Gastroesophageal sphincter (tissue), 4 donors: ENCODE measurements at regions not wholly inside any gene's neighbourhood (a gene's known extent, or its start where the extent isn't known, plus 50 kb on each side); places are given as distances from the start of the nearest gene placed in this dataset.
"Not testable (repeated sequence)": the region's sequence is repeated elsewhere in the genome, so short reads cannot be mapped to it uniquely, and the experiment has no call there.

Experiments
- ATAC-seq: fragments of 150-250 bp; one replicate; pipeline ENCODE4 v1.9.1; 2016; ENCODE audit warnings: mild to moderate bottlenecking, moderate library complexity
- H3K27ac ChIP-seq, 4 donors: fragments of 200-600 bp; sonication (generic) in 3 of 4; 1 replicate in 3 of 4; 2 replicates in 1 of 4; pipeline ENCODE4 v1.5.1; 2016 to 2019
- H3K27me3 ChIP-seq: fragments of 200-600 bp; sonication (generic); one replicate; pipeline ENCODE4 v1.5.1; 2019
- H3K36me3 ChIP-seq, 2 donors: fragments of 200-600 bp; sonication (generic); one replicate each; pipeline ENCODE4 v1.5.1; 2019; ENCODE audit warnings: control low read depth in 1 of 2
- H3K4me1 ChIP-seq, 3 donors: fragments of 200-600 bp; sonication (generic); 1 replicate in 2 of 3; 2 replicates in 1 of 3; pipeline ENCODE4 v1.5.1; 2016 to 2019; ENCODE audit warnings: control low read depth in 2 of 3
- H3K4me3 ChIP-seq, 2 donors: fragments of 200-600 bp; sonication (generic); one replicate each; pipeline ENCODE4 v1.5.1; 2019; ENCODE audit warnings: mild to moderate bottlenecking in 1 of 2, moderate library complexity in 1 of 2
- H3K9me3 ChIP-seq, 3 donors: fragments of 200-600 bp; sonication (generic); one replicate each; pipeline ENCODE4 v1.5.1; 2017 to 2019; ENCODE audit warnings: control low read depth in 2 of 3
- CTCF ChIP-seq, 4 experiments: fragments of 200-600 bp in 2 of 4; fragments of 450-650 bp in 2 of 4; sonication (generic) in 1 of 4; IDR thresholded peaks; one replicate each; pipeline ENCODE4 v1.5.1; 2017 to 2019; ENCODE audit warnings: antibody characterized with exemption in 4 of 4, mild to moderate bottlenecking in 2 of 4, moderate library complexity in 2 of 4
- EP300 ChIP-seq: sonication (generic); formaldehyde crosslinking; IDR thresholded peaks from one replicate; pipeline ENCODE4 v1.6.1; 2017; ENCODE audit warnings: antibody characterized with exemption, mild to moderate bottlenecking
- POLR2A ChIP-seq, 2 donors: fragments of 450-650 bp; IDR thresholded peaks; one replicate each; pipeline ENCODE4 v1.6.1; 2017; ENCODE audit warnings: antibody characterized with exemption in 2 of 2, mild to moderate bottlenecking in 2 of 2, moderate library complexity in 1 of 2
- POLR2AphosphoS5 ChIP-seq: sonication (generic); formaldehyde crosslinking; IDR thresholded peaks from one replicate; pipeline ENCODE4 v1.6.1; 2017; ENCODE audit warnings: antibody characterized with exemption
- WGBS, 2 donors: methylation state at CpG; one replicate each; pipeline ENCODE4 v1.1.5; 2018; ENCODE audit warnings: low coverage in 1 of 2; 5-methylcytosine and 5-hydroxymethylcytosine counted together

GRCh38 chr6:76914737-76915136, 548.6 kb downstream of the HTR1B start:
- H3K27me3 ChIP-seq, result no peaks in the 10 kb centered on the region
- no peak overlapping the region for H3K27ac ChIP-seq
- TF ChIP-seq POLR2AphosphoS5, result no peak
- no peak for TF ChIP-seq EP300
- no peak for TF ChIP-seq CTCF (IDR thresholded peaks at IDR 0.05)
- no peak for TF ChIP-seq POLR2A (IDR thresholded peaks at IDR 0.05)
- H3K36me3 ChIP-seq, result no peaks in the 10 kb centered on the region
- H3K4me1 ChIP-seq, result no peaks in the 10 kb centered on the region
- no peak overlapping the region for H3K4me3 ChIP-seq
- no peaks in the 10 kb centered on the region for H3K9me3 ChIP-seq
- WGBS, 2 donors, result 58 to 66% methylated on average over 2 of the region's 2 CpGs
- ATAC-seq, result no peak

- no CpG with 5 or more reads among the region's 6 CpGs for WGBS, 2 donors
- H3K27me3 ChIP-seq, H3K27ac ChIP-seq, H3K4me1 ChIP-seq, H3K36me3 ChIP-seq, ATAC-seq, H3K4me3 ChIP-seq, H3K9me3 ChIP-seq: not testable (repeated sequence)
Measured at GRCh38 chr6:76905541-76905940, 557.8 kb downstream of the HTR1B start.

- 64 to 75% methylated on average over 3 of the region's 3 CpGs for WGBS, 2 donors
- Histone ChIP-seq H3K27me3 (no peaks in the 10 kb centered on the region), H3K36me3 (no peaks in the 10 kb centered on the region), H3K27ac (no peak overlapping the region), H3K9me3 (peaks cover 0 to 6% (median 0%) of the 10 kb centered on the region in 3 donors), H3K4me3 (no peak overlapping the region), H3K4me1 (no peaks in the 10 kb centered on the region)
- TF ChIP-seq POLR2A (IDR thresholded peaks at IDR 0.05) (no peak), CTCF (IDR thresholded peaks at IDR 0.05) (no peak), EP300 (no peak), POLR2AphosphoS5 (no peak)
- no peak for ATAC-seq
Measured at GRCh38 chr6:76892542-76892941, 570.7 kb downstream of the HTR1B start.

GRCh38 chr6:76888351-76888750, 574.9 kb downstream of the HTR1B start:
- no peaks in the 10 kb centered on the region for H3K27me3 ChIP-seq
- no peaks in the 10 kb centered on the region for H3K4me1 ChIP-seq
- no peaks in the 10 kb centered on the region for H3K36me3 ChIP-seq
- no peak for ATAC-seq
- H3K4me3 ChIP-seq, result no peak overlapping the region
- no peak overlapping the region for H3K27ac ChIP-seq
- no peaks in the 10 kb centered on the region for H3K9me3 ChIP-seq
- TF ChIP-seq POLR2A (IDR thresholded peaks at IDR 0.05), result no peak
- no peak for TF ChIP-seq EP300
- TF ChIP-seq CTCF (IDR thresholded peaks at IDR 0.05), result no peak
- TF ChIP-seq POLR2AphosphoS5, result no peak

GRCh38 chr6:76886900-76887299, 576.4 kb downstream of the HTR1B start:
- Histone ChIP-seq H3K4me1 (no peaks in the 10 kb centered on the region), H3K36me3 (no peaks in the 10 kb centered on the region), H3K27me3 (no peaks in the 10 kb centered on the region), H3K27ac (no peak overlapping the region), H3K9me3 (no peaks in the 10 kb centered on the region), H3K4me3 (no peak overlapping the region)
- TF ChIP-seq POLR2A (IDR thresholded peaks at IDR 0.05), result no peak
- no peak for TF ChIP-seq POLR2AphosphoS5
- no peak for TF ChIP-seq EP300
- TF ChIP-seq CTCF (IDR thresholded peaks at IDR 0.05), result no peak
- no peak for ATAC-seq
- WGBS, 2 donors, result 71 to 88% methylated on average over 3 of the region's 3 CpGs

- Histone ChIP-seq H3K27me3 (no peaks in the 10 kb centered on the region), H3K9me3 (no peaks in the 10 kb centered on the region), H3K4me3 (no peak overlapping the region), H3K36me3 (no peaks in the 10 kb centered on the region), H3K27ac (no peak overlapping the region), H3K4me1 (no peaks in the 10 kb centered on the region)
- ATAC-seq, result no peak
- 19 to 45% methylated on average over 1 to 2 of the region's 2 CpGs for WGBS, 2 donors
- TF ChIP-seq EP300 (no peak), POLR2AphosphoS5 (no peak), POLR2A (IDR thresholded peaks at IDR 0.05) (no peak), CTCF (IDR thresholded peaks at IDR 0.05) (no peak)
Measured at GRCh38 chr6:76885861-76886301, 577.4 kb downstream of the HTR1B start.
